GM12891 (cell line): ENCODE measurements at regions not wholly inside any gene's neighbourhood (a gene's known extent, or its start where the extent isn't known, plus 50 kb on each side); places are given as distances from the start of the nearest gene placed in this dataset.

Source experiments
- DNase-seq: peaks from one replicate; pipeline ENCODE4 v3.0.0; 2011; ENCODE audit warnings: low spot score; ENCODE audit not compliant: insufficient read length
- FAIRE-seq: peaks from 2 replicates; lab custom pipeline; 2011; peaks lifted over from hg19 to GRCh38; lab: Jason Lieb, UNC
- PAX5 ChIP-seq: IDR thresholded peaks from 2 replicates; pipeline ENCODE4 v1.6.1; 2011; ENCODE audit warnings: low read length, moderate library complexity, mild to moderate bottlenecking; ENCODE audit not compliant: insufficient read depth, severe bottlenecking
- POLR2A ChIP-seq: IDR thresholded peaks from 2 replicates; pipeline ENCODE4 v1.6.1; 2011; ENCODE audit warnings: low read depth, low read length, control low read depth
- POLR2AphosphoS5 ChIP-seq: IDR thresholded peaks from 2 replicates; pipeline ENCODE4 v1.6.1; 2011; ENCODE audit warnings: low read depth, low read length, control low read depth
- POU2F2 ChIP-seq: IDR thresholded peaks from 2 replicates; pipeline ENCODE4 v1.6.1; 2011; ENCODE audit warnings: low read depth, mild to moderate bottlenecking, control low read depth, low read length, moderate library complexity
- SPI1 ChIP-seq: IDR thresholded peaks from 2 replicates; pipeline ENCODE4 v1.6.1; 2011; ENCODE audit warnings: low read depth, low read length, control low read depth
- TAF1 ChIP-seq: IDR thresholded peaks from 2 replicates; pipeline ENCODE4 v1.6.1; 2011; ENCODE audit warnings: low read depth, low read length, control low read depth

GRCh38 chr15:36479200-36479896, 100.1 kb upstream of the CDIN1 start:
- FAIRE-seq (no peak), DNase-seq (no peak)
- TF ChIP-seq POU2F2 (no peak), SPI1 (no peak), TAF1 (no peak), POLR2AphosphoS5 (no peak), POLR2A (no peak), PAX5 (no peak)

- TF ChIP-seq SPI1, result no peak
- no peak for TF ChIP-seq TAF1
- TF ChIP-seq POLR2A, result no peak
- TF ChIP-seq POU2F2, result no peak
- TF ChIP-seq PAX5, result no peak
- TF ChIP-seq POLR2AphosphoS5, result no peak
- DNase-seq, result no peak
- FAIRE-seq, result no peak
Measured at GRCh38 chr15:36481156-36481555, 98.3 kb upstream of the CDIN1 start.

- TF ChIP-seq POLR2A, result no peak
- no peak for TF ChIP-seq POU2F2
- no peak for TF ChIP-seq PAX5
- no peak for TF ChIP-seq SPI1
- no peak for TF ChIP-seq POLR2AphosphoS5
- TF ChIP-seq TAF1, result no peak
- no peak for DNase-seq
Measured at GRCh38 chr15:36483409-36483808, 96.0 kb upstream of the CDIN1 start.

GRCh38 chr15:36484038-36484778, 95.2 kb upstream of the CDIN1 start:
- FAIRE-seq (no peak), DNase-seq (no peak)
- TF ChIP-seq TAF1 (no peak), PAX5 (no peak), POLR2A (no peak), POLR2AphosphoS5 (no peak), POU2F2 (no peak), SPI1 (no peak)

More at GRCh38 chr15:36483409-36483808, 96.0 kb upstream of the CDIN1 start:
- FAIRE-seq, result no peak

GRCh38 chr15:36491912-36492311, 87.5 kb upstream of the CDIN1 start:
- DNase-seq, result no peak
- FAIRE-seq, result no peak
- TF ChIP-seq PAX5 (no peak), POU2F2 (no peak), SPI1 (no peak), POLR2A (no peak)

GRCh38 chr15:36495456-36495991, 83.9 kb upstream of the CDIN1 start:
- no peak for DNase-seq
- FAIRE-seq, result no peak
- TF ChIP-seq PAX5 (no peak), POLR2AphosphoS5 (no peak), POLR2A (no peak), POU2F2 (no peak)

GRCh38 chr15:36497901-36498300, 81.5 kb upstream of the CDIN1 start:
- FAIRE-seq, result peak; percentile 33
- DNase-seq, result no peak
- TF ChIP-seq POLR2AphosphoS5 (no peak), SPI1 (no peak), TAF1 (no peak), POU2F2 (no peak), PAX5 (no peak), POLR2A (no peak)

- TF ChIP-seq SPI1 (no peak), TAF1 (no peak), POLR2AphosphoS5 (no peak), POLR2A (no peak), POU2F2 (no peak), PAX5 (no peak)
- FAIRE-seq (no peak), DNase-seq (no peak)
Measured at GRCh38 chr15:36498401-36498800, 81.0 kb upstream of the CDIN1 start.

- FAIRE-seq (no peak), DNase-seq (no peak)
- no peak for TF ChIP-seq SPI1
- no peak for TF ChIP-seq POLR2AphosphoS5
- no peak for TF ChIP-seq PAX5
- TF ChIP-seq TAF1, result no peak
- no peak for TF ChIP-seq POU2F2
- no peak for TF ChIP-seq POLR2A
Measured at GRCh38 chr15:36498916-36499315, 80.5 kb upstream of the CDIN1 start.
